ENCODE measurements at regions not wholly inside any gene's neighbourhood (a gene's known extent, or its start where the extent isn't known, plus 50 kb on each side); places are given as distances from the start of the nearest gene placed in this dataset.

DNA sequence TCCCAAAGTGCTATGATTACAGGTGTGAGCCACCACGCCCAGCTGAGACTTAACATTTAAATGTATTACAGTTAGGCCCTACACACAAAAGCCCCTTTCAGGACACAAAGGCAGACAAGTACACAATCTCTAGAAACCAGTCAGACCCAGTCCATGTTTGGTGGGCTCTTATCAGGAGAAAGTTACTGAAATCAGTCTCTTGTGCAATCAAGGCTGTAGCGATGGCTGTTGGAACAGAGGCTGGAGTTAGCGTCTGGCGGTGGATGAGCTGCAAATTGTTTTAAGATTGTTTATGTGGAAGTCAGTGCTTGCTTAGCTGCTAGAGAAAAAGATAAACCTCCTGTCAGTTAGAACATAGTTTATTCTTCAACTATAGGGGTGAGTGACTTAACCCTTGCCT, 89.5 kb upstream of the SNRPN start:
- TF ChIP-seq CTCF (IDR thresholded peaks at IDR 0.05) (no peak), POLR2A (IDR thresholded peaks at IDR 0.05) (no peak)
